Activated T-helper 17 cell treated with anti-CD3 and anti-CD28 coated beads, Interleukin-2, amount 50 U/mL, for 72 hours (primary cell): ENCODE measurements at regions not wholly inside any gene's neighbourhood (a gene's known extent, or its start where the extent isn't known, plus 50 kb on each side); places are given as distances from the start of the nearest gene placed in this dataset.
"Not testable (repeated sequence)": the region's sequence is repeated elsewhere in the genome, so short reads cannot be mapped to it uniquely, and the experiment has no call there.

Experiments used
- ATAC-seq: fragments of 150-1000 bp; cut with Tn5 transposase; replicated peaks from 2 replicates; pipeline ENCODE4 v1.10.0; 2021; ENCODE audit warnings: mild to moderate bottlenecking, moderate library complexity
- H3K27ac Mint-ChIP-seq: one replicate; pipeline ENCODE4 v1.8.0; 2022; ENCODE audit warnings: mixed read lengths
- H3K27me3 Mint-ChIP-seq: one replicate; pipeline ENCODE4 v1.8.0; 2022; ENCODE audit warnings: mixed read lengths
- H3K36me3 Mint-ChIP-seq: one replicate; pipeline ENCODE4 v1.8.0; 2022; ENCODE audit warnings: low read depth, mild to moderate bottlenecking, mixed read lengths
- H3K4me1 Mint-ChIP-seq: one replicate; pipeline ENCODE4 v1.8.0; 2022; ENCODE audit warnings: mixed read lengths
- H3K4me3 Mint-ChIP-seq: one replicate; pipeline ENCODE4 v1.8.0; 2022; ENCODE audit warnings: mild to moderate bottlenecking, mixed read lengths
- H3K9me3 Mint-ChIP-seq: one replicate; pipeline ENCODE4 v1.8.0; 2022; ENCODE audit warnings: mixed read lengths

DNA sequence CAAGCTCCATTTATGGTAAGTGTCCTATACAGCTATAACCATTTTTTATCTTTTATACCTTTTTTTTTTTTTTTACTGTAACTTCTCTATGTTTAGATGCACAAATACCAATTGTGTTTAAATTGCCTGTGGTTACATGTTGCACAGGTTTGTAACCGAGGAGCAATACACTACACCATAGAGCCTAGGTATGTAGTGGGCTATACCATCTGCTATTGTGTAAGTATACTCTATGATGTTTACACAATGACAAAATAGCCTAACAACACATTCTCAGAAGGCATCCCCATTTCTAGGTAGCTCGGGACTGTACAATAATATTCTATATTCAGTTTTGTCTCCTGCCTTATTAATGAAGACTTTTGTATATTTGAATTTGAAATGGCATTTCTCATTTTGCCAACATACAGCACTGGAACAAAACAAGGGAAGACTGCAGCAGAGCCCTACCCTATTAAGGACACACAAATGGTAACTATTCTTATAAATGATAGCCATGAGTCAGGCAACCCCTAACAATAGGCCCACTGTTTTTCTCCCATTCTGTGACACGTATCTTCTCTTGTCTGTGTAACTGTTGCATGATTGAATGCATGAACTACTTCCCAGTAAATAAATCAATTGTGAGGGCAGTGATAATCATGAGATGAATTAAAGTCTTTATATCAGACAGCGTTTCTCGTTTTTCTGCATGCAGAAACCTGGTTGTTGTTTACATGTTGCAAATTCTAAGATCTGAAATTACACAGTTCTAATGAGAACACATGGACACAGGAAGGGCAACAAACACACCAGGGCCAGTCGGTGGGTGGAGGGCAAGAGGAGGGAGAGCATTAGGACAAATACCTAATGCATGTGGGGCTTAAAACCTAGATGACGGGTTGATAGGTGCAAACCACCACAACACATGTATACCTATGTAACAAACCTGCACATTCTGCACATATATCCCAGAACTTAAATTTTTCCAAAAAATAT lies 173.9 kb downstream of the EPM2A start:
- no peak for ATAC-seq
- Mint-ChIP-seq H3K9me3 (no peaks in the 10 kb centered on the region), H3K27ac (no peak overlapping the region), H3K27me3 (peaks cover 8% of the 10 kb centered on the region), H3K4me1 (no peaks in the 10 kb centered on the region), H3K4me3 (no peak overlapping the region), H3K36me3 (no peaks in the 10 kb centered on the region)

- peaks cover 3% of the 10 kb centered on the region for H3K9me3 Mint-ChIP-seq
- no peak overlapping the region for H3K27ac Mint-ChIP-seq
- H3K27me3 Mint-ChIP-seq = peaks cover 8% of the 10 kb centered on the region
- H3K4me3 Mint-ChIP-seq = no peak overlapping the region
- no peaks in the 10 kb centered on the region for H3K36me3 Mint-ChIP-seq
- ATAC-seq = no peak
- no peaks in the 10 kb centered on the region for H3K4me1 Mint-ChIP-seq
Observed at GRCh38 chr6:145562771-145563615, 172.3 kb downstream of the EPM2A start.

DNA sequence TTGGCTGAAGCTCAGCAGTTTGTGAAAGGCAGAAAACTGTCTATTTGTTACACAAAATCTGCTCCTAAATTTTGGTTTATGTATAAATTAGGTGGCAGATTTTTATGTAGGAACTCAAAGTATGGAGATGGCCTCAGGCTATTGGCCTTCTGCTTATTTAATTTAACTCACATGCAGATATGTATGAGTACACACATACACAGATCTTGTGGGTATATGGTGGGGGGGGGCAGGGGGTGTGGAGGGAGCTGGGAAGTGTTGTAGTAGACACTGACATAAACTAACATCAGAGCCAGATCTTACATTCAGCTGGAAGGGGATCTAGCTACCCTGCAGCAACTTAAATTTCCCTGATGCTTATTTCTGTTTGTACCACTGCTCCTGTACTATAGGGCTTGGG lies 170.8 kb downstream of the EPM2A start:
- ATAC-seq = no peak
- peaks cover 8% of the 10 kb centered on the region for H3K27me3 Mint-ChIP-seq
- no peaks in the 10 kb centered on the region for H3K36me3 Mint-ChIP-seq
- no peaks in the 10 kb centered on the region for H3K4me1 Mint-ChIP-seq
- no peak overlapping the region for H3K27ac Mint-ChIP-seq
- no peak overlapping the region for H3K4me3 Mint-ChIP-seq
- peaks cover 3% of the 10 kb centered on the region for H3K9me3 Mint-ChIP-seq

DNA sequence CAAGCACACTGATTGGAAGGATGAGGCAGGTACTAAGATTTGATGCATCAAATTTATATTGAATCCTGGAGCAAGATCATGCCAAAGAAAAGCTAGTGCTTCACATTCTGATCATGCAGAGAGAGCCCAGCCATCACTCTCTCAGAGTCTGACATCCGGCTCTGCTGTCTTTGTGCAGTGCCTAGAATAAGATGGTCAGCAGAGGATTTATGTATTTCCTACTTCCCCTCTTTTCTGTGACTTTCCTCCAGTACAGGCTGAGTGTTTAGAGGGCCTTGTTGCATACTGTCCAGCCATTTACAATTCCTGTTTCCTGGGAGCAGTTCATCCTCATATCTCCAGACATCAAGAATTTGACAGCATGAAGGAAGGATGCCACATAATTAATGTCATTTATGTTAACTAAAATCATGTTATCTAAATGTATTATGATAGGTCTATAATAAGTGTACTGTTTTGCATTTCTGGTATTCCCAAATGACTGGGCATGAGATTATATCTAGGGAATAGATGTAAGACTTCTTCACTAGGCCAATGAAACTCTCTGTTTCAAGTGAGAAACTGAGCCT lies 167.6 kb downstream of the EPM2A start:
- Mint-ChIP-seq H3K4me3 (no peak overlapping the region), H3K27me3 (peaks cover 5% of the 10 kb centered on the region), H3K36me3 (no peaks in the 10 kb centered on the region), H3K27ac (no peak overlapping the region), H3K9me3 (peaks cover 3% of the 10 kb centered on the region), H3K4me1 (no peaks in the 10 kb centered on the region)
- no peak for ATAC-seq

DNA sequence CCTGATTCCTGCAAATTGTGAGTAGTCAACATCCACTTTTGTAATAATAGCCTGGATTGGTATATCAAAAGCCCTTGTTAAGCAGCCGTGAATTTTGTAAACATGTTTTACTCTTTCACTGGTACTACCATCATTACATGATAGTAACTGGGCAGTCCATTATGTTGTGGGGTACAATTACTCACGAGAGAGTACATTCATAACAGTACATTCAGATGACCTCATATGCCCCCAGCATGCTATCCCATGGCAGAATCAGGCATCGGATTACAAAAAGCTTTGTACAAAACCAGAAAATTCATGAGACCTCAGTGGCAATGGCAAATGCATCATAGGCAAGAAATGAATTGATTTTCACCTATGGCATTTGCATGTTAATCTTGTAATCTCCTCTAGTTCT lies 166.2 kb downstream of the EPM2A start:
- Mint-ChIP-seq H3K27me3 (peaks cover 3% of the 10 kb centered on the region), H3K36me3 (no peaks in the 10 kb centered on the region), H3K9me3 (peaks cover 4% of the 10 kb centered on the region), H3K4me1 (no peaks in the 10 kb centered on the region), H3K4me3 (no peak overlapping the region), H3K27ac (no peak overlapping the region)
- no peak for ATAC-seq

DNA sequence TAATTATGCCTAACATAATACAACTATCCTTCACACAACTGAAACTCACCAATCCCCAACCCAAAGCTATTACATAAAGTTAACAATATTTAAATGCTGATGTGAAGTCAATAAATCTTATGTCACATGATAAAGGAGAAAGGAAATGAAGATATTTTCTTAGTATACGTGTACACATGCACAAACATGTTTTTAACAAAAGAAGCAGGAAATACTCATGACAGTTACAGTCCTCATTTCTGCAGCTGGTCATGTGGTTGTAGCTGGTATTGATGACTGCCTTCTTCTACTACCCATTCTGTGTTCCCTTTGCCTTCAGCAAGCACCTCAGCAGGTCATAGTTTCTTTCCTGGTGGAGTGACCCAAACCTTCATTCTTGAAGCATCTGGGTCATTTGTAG lies 165.0 kb downstream of the EPM2A start:
- H3K4me1 Mint-ChIP-seq, H3K36me3 Mint-ChIP-seq, ATAC-seq: not testable (repeated sequence)

DNA sequence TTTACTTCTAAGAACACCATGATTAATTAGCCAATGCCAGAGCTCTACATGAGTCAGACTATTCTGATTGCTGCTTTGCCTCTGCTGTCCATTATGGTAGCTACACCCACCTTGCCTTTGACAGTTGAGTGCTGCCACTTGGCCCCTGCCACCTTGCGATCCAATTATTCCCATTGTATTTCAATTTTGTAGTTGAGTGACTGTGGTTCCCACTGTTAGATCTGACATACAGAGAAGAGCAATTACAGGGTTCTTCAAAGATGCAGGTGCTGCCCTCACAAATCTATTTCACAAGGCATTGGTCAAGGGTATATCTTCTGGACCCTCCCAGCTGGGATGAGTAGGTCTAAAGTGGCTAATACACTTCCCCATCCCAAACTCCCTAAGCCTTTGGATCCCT lies 161.1 kb downstream of the EPM2A start:
- not testable (repeated sequence) for H3K4me3 Mint-ChIP-seq, ATAC-seq

More for the DNA sequence above, 165.0 kb downstream of the EPM2A start:
- not testable (repeated sequence) for H3K27me3 Mint-ChIP-seq, H3K4me3 Mint-ChIP-seq, H3K27ac Mint-ChIP-seq
- peaks cover 12% of the 10 kb centered on the region for H3K9me3 Mint-ChIP-seq

More for the DNA sequence above, 161.1 kb downstream of the EPM2A start:
- H3K27me3 Mint-ChIP-seq, H3K4me1 Mint-ChIP-seq, H3K36me3 Mint-ChIP-seq, H3K27ac Mint-ChIP-seq: not testable (repeated sequence)
- H3K9me3 Mint-ChIP-seq = peaks cover 22% of the 10 kb centered on the region
